GM19193 (cell line): ENCODE measurements at regions not wholly inside any gene's neighbourhood (a gene's known extent, or its start where the extent isn't known, plus 50 kb on each side); places are given as distances from the start of the nearest gene placed in this dataset.

Source experiments
- POLR2A ChIP-seq: IDR thresholded peaks from 4 replicates; pipeline ENCODE4 v1.6.1; 2011; ENCODE audit not compliant: insufficient read depth, insufficient read length; ENCODE audit errors: extremely low read depth

DNA sequence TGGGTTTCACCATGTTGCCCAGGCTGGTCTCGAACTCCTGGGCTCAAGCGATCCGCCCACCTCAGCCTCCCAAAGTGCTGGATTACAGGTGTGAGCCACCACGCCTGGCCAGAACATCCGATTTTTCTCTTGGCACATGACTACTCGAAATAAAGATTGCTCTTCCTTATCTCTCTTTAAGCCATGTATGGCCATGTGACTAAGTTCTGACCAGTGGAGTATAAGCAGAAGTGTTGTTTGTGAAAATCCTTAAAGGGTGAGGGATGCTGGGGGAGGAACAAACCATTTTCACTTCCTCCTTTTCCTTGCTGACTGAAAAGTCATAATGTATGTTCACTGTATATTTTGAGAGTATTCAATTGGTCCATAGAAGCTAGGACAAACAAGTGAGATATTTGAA, 50.7 kb upstream of the ATF7IP start:
- no peak for TF ChIP-seq POLR2A

DNA sequence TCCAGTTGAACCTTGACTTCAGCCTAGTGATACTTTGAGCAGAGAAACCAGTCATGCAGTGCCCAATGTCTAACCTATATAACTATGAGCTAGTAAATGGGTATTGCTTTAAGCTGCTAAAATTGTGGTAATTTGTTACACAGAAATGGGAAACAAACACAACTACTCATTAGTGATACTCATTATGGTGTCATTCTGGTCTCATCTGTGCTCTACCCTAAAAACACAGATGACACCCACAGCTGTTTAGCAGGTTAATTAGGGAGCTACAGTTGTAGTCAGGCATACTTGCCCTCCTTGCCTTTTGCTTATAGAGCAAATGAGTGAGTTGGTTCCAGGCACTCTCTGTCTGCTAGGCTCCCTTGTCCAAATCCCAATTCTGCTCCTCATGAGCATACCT, 50.0 kb upstream of the ATF7IP start:
- TF ChIP-seq POLR2A = no peak
